Kidney (tissue), 13 donors: ENCODE measurements at regions not wholly inside any gene's neighbourhood (a gene's known extent, or its start where the extent isn't known, plus 50 kb on each side); places are given as distances from the start of the nearest gene placed in this dataset.

Experiments used
- DNase-seq, 5 donors: peaks; one replicate each; pipeline ENCODE4 v3.0.0-alpha.2; 2013 to 2020
- FAIRE-seq: peaks from 2 replicates; lab custom pipeline; 2012; peaks lifted over from hg19 to GRCh38; lab: Jason Lieb, UNC
- H3K27ac ChIP-seq, 2 donors: one replicate each; pipeline ENCODE4 v1.7.0; 2013; ENCODE audit warnings: low read depth in 2 of 2, low read length in 2 of 2, inconsistent platforms in 1 of 2
- H3K27me3 ChIP-seq: one replicate; pipeline ENCODE4 v1.7.1; 2013; ENCODE audit warnings: low read length, inconsistent platforms; ENCODE audit not compliant: control insufficient read depth, insufficient read depth
- H3K36me3 ChIP-seq, 3 donors: one replicate each; pipeline versions ENCODE4 v1.7.0 to v1.7.1; 2013; ENCODE audit warnings: low read length in 3 of 3, control low read depth in 1 of 3, inconsistent platforms in 1 of 3; ENCODE audit not compliant: insufficient read depth in 3 of 3, control insufficient read depth in 2 of 3
- H3K4me1 ChIP-seq, 3 donors: one replicate each; pipeline versions ENCODE4 v1.7.0 to v1.7.1; 2013; ENCODE audit warnings: low read length in 3 of 3, inconsistent platforms in 1 of 3, low read depth in 1 of 3; ENCODE audit not compliant: control insufficient read depth in 2 of 3, insufficient read depth in 2 of 3
- H3K4me3 ChIP-seq, 3 donors: one replicate each; pipeline versions ENCODE4 v1.7.0 to v1.8.1; 2013; ENCODE audit warnings: low read length in 3 of 3, control low read depth in 1 of 3, inconsistent platforms in 1 of 3
- H3K9ac ChIP-seq, 3 donors: one replicate each; pipeline versions ENCODE4 v1.7.0 to v1.7.1; 2013; ENCODE audit warnings: low read length in 3 of 3, control low read depth in 1 of 3, inconsistent platforms in 1 of 3
- H3K9me3 ChIP-seq, 3 donors: one replicate each; pipeline versions ENCODE4 v1.7.0 to v1.7.1; 2013; ENCODE audit warnings: low read length in 3 of 3, control low read depth in 1 of 3, inconsistent platforms in 1 of 3; ENCODE audit not compliant: control insufficient read depth in 2 of 3, insufficient read depth in 1 of 3
- intact Hi-C: fragments of 100-400 bp; cut with DNase I; formaldehyde crosslinking; loops from one replicate; pipeline ENCODE4 v1.11.1; 2022
- TF ChIP-seq, protein P1 (sequence below): IDR thresholded peaks from 3 replicates; pipeline ENCODE4 v1.5.1; 2012; ENCODE audit warnings: mild to moderate bottlenecking, moderate library complexity, borderline replicate concordance; ENCODE audit not compliant: insufficient read depth; ENCODE audit errors: extremely low read depth
- donor health status: control.
- donor health status: control.
- donor health status: control.
- donor health status: control.
- donor health status: control.
- donor health status: DM: yes; HTN: yes; CAD: no.
- donor health status: Normal renal cell carcinoma (clear cell type).

DNA sequence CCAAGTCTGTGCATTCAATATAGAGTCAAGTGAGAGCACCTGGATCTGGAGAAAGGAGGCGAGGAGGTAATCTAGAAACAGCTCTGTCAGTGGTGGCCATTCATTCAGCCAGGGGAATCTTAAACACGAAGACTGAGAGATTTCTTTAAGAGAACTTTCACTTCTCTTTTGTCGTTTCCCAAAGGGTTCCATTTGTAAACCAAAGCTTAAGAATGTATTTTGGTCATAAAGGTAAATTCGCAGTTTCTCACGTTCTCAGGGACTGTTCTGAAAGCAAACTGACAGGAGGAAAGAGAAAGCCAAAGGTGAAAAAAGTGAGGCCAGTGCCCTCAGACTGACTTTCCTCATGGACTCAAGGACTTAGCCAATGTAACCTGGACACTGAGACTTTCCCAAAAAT is 513.5 kb downstream of the CMPK2 start:
- no peaks in the 10 kb centered on the region for H3K4me1 ChIP-seq
- no peaks in the 10 kb centered on the region for H3K9me3 ChIP-seq
- TF ChIP-seq, protein P1, sequence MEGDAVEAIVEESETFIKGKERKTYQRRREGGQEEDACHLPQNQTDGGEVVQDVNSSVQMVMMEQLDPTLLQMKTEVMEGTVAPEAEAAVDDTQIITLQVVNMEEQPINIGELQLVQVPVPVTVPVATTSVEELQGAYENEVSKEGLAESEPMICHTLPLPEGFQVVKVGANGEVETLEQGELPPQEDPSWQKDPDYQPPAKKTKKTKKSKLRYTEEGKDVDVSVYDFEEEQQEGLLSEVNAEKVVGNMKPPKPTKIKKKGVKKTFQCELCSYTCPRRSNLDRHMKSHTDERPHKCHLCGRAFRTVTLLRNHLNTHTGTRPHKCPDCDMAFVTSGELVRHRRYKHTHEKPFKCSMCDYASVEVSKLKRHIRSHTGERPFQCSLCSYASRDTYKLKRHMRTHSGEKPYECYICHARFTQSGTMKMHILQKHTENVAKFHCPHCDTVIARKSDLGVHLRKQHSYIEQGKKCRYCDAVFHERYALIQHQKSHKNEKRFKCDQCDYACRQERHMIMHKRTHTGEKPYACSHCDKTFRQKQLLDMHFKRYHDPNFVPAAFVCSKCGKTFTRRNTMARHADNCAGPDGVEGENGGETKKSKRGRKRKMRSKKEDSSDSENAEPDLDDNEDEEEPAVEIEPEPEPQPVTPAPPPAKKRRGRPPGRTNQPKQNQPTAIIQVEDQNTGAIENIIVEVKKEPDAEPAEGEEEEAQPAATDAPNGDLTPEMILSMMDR = no peak
- DNase-seq = no peak
- no peak overlapping the region for H3K9ac ChIP-seq
- no peak for FAIRE-seq
- H3K27ac ChIP-seq = no peak overlapping the region
- intact Hi-C loops = no loop called here
- H3K36me3 ChIP-seq = no peaks in the 10 kb centered on the region
- H3K4me3 ChIP-seq = no peak overlapping the region
- no peaks in the 10 kb centered on the region for H3K27me3 ChIP-seq

DNA sequence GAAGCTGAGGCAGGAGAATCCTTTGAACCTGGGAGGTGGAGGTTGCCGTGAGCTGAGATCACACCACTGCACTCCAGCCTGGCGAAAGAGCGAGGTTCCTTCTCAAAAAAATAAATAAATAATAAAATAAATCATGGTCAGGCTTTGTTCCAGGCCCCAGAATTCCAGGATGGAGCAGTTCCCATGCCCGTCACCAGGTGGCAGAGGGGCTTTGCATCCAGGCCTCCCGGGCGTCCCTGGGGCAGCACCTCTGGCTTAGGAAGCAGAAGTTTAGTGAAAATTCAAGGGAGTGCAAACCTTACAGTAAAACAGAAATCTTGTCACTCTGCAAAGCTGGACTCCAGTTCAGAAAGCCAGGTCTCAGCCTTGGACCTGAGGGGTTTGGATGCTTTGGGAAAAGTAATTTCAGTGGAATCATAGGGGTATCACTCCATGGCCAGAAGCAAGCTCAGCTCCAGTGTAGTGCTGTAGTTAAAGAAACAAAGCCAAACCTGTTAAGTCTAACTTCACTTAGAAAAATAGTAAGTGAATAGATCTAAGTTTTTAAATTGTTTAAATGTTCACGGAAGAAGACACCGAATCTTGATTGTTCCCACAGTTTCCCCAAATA is 512.7 kb downstream of the CMPK2 start:
- Histone ChIP-seq H3K36me3 (no peaks in the 10 kb centered on the region), H3K4me3 (no peak overlapping the region), H3K27me3 (no peaks in the 10 kb centered on the region), H3K4me1 (no peaks in the 10 kb centered on the region), H3K9me3 (no peaks in the 10 kb centered on the region), H3K27ac (no peak overlapping the region), H3K9ac (no peak overlapping the region)
- intact Hi-C loops = no loop called here
- FAIRE-seq (no peak), DNase-seq (peak in 4 of 5 donors; percentile 55 to 69 (median 65))
- TF ChIP-seq, protein P1 = peak; percentile 50

GRCh38 chr2:6353669-6354068 is 512.0 kb downstream of the CMPK2 start:
- no peak for FAIRE-seq
- intact Hi-C loops = no loop called here
- H3K27me3 ChIP-seq = no peaks in the 10 kb centered on the region
- H3K9me3 ChIP-seq = no peaks in the 10 kb centered on the region
- no peak overlapping the region for H3K27ac ChIP-seq
- H3K4me3 ChIP-seq = no peak overlapping the region
- no peaks in the 10 kb centered on the region for H3K36me3 ChIP-seq
- DNase-seq = no peak
- H3K9ac ChIP-seq = no peak overlapping the region
- TF ChIP-seq, protein P1 = no peak
- no peaks in the 10 kb centered on the region for H3K4me1 ChIP-seq

DNA sequence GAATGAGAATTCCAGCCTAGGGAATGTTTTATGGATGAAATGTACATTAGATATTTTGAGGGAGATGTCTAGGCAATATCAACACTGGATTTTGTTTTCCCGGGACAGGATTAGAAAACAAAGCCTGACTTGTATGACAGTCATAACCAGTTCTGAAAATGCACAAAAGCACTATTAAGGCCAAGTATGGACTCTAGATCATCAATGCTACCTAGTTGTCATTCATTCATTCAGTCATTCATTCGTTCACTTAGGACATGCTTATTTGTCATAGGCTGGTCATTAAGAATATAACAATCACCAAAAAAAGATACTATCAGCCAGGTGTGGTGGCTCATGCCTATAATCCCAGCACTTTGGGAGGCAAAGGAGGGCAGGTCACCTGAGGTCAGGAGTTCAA is 511.2 kb downstream of the CMPK2 start:
- DNase-seq (no peak), FAIRE-seq (no peak)
- Histone ChIP-seq H3K36me3 (no peaks in the 10 kb centered on the region), H3K27ac (no peak overlapping the region), H3K4me1 (no peaks in the 10 kb centered on the region), H3K27me3 (no peaks in the 10 kb centered on the region), H3K4me3 (no peak overlapping the region), H3K9me3 (no peaks in the 10 kb centered on the region), H3K9ac (no peak overlapping the region)
- TF ChIP-seq, protein P1 = no peak
- intact Hi-C loops = no loop called here
